GM06990 (cell line): ENCODE measurements at regions not wholly inside any gene's neighbourhood (a gene's known extent, or its start where the extent isn't known, plus 50 kb on each side); places are given as distances from the start of the nearest gene placed in this dataset.

ENCODE experiments used
- DNase-seq: peaks from one replicate; pipeline ENCODE4 v3.0.0-alpha.2; 2011; ENCODE audit not compliant: insufficient read length; ENCODE audit errors: extremely low read depth
- H3K27me3 ChIP-seq: replicated peaks from 2 replicates; pipeline ENCODE4 v1.6.0; 2011; ENCODE audit warnings: low read length; ENCODE audit not compliant: control insufficient read depth, insufficient read depth
- H3K36me3 ChIP-seq: 2 replicates; pipeline ENCODE4 v1.5.1; 2011; ENCODE audit warnings: low read length; ENCODE audit not compliant: control insufficient read depth, insufficient read depth
- H3K4me3 ChIP-seq: replicated peaks from 2 replicates; pipeline ENCODE4 v1.5.1; 2011; ENCODE audit warnings: low read depth, mild to moderate bottlenecking, control low read depth, low read length
- CTCF ChIP-seq: IDR thresholded peaks from 2 replicates; pipeline ENCODE4 v1.5.1; 2011; ENCODE audit warnings: low read length, control low read depth, mild to moderate bottlenecking, inconsistent platforms; ENCODE audit not compliant: insufficient read depth, poor library complexity, severe bottlenecking

GRCh38 chr6:2496291-2496690 is 250.9 kb upstream of the GMDS start:
- no peak for DNase-seq
- Histone ChIP-seq H3K27me3 (no peaks in the 10 kb centered on the region), H3K36me3 (no peaks in the 10 kb centered on the region), H3K4me3 (no peak overlapping the region)
- no peak for TF ChIP-seq CTCF

GRCh38 chr6:2492686-2493523 is 247.5 kb upstream of the GMDS start:
- no peaks in the 10 kb centered on the region for H3K36me3 ChIP-seq
- H3K4me3 ChIP-seq = no peak overlapping the region
- DNase-seq = no peak
- TF ChIP-seq CTCF = no peak
- H3K27me3 ChIP-seq = no peaks in the 10 kb centered on the region; the same call in 1 of the 2 replicates

- H3K36me3 ChIP-seq = no peaks in the 10 kb centered on the region
- no peak for TF ChIP-seq CTCF
- no peak overlapping the region for H3K4me3 ChIP-seq
- no peak for DNase-seq
- no peaks in the 10 kb centered on the region; the same call in 1 of the 2 replicates for H3K27me3 ChIP-seq
Observed at GRCh38 chr6:2491137-2491536, 245.7 kb upstream of the GMDS start.

GRCh38 chr6:2488578-2488977 is 243.2 kb upstream of the GMDS start:
- no peak for DNase-seq
- no peak overlapping the region for H3K4me3 ChIP-seq
- H3K36me3 ChIP-seq = no peaks in the 10 kb centered on the region
- no peaks in the 10 kb centered on the region; the same call in 1 of the 2 replicates for H3K27me3 ChIP-seq
- no peak for TF ChIP-seq CTCF

DNA sequence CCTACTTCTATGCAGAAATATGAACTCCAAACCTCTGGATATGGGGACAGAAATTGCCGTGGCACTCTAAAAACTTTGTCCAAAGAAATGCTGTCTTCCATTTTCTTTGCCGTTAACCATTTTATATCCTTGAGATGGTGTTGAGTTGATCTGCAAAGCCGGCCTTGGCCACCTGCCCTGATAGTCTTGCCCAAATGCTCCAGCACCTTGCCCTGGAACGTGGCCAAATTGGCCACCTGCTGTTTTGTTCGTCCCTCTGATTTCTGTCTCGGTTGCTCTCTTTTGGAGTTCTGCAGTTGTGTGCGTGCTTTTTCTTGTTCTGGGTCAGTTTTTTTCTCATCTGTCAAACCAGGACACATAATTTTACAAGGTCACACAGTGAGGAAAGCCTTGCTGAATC is 239.7 kb upstream of the GMDS start:
- H3K27me3 ChIP-seq = no peaks in the 10 kb centered on the region; the same call in 1 of the 2 replicates
- TF ChIP-seq CTCF = no peak
- H3K4me3 ChIP-seq = no peak overlapping the region
- DNase-seq = no peak
- no peaks in the 10 kb centered on the region for H3K36me3 ChIP-seq
